HEK293 (cell line): ENCODE measurements at regions not wholly inside any gene's neighbourhood (a gene's known extent, or its start where the extent isn't known, plus 50 kb on each side); places are given as distances from the start of the nearest gene placed in this dataset.

Experiments used
- MZF1 ChIP-seq: fragments of 450-650 bp; formaldehyde crosslinking; IDR thresholded peaks from 2 replicates; pipeline ENCODE4 v1.5.1; 2017; ENCODE audit warnings: missing biosample characterization, missing genetic modification characterization, borderline replicate concordance
- OVOL3 ChIP-seq: fragments of 450-650 bp; formaldehyde crosslinking; IDR thresholded peaks from 2 replicates; pipeline ENCODE4 v1.5.1; 2016; ENCODE audit warnings: missing biosample characterization, missing genetic modification characterization
- TRIM28 ChIP-seq: IDR thresholded peaks from 2 replicates; pipeline ENCODE4 v1.6.1; 2011; ENCODE audit warnings: low read length, control low read depth, borderline replicate concordance
- ZNF391 ChIP-seq: fragments of 450-650 bp; formaldehyde crosslinking; IDR thresholded peaks from 2 replicates; pipeline ENCODE4 v1.5.1; 2016; ENCODE audit warnings: low read depth, missing biosample characterization, missing genetic modification characterization, borderline replicate concordance
- ZNF473 ChIP-seq: fragments of 450-650 bp; formaldehyde crosslinking; IDR thresholded peaks from 2 replicates; pipeline ENCODE4 v1.5.1; 2017; ENCODE audit warnings: missing biosample characterization, missing genetic modification characterization
- ZNF596 ChIP-seq: fragments of 450-650 bp; IDR thresholded peaks from 2 replicates; pipeline ENCODE4 v1.5.0; 2018; ENCODE audit warnings: missing biosample characterization, mild to moderate bottlenecking, missing genetic modification characterization, moderate library complexity
- ZNF768 ChIP-seq: fragments of 450-650 bp; formaldehyde crosslinking; IDR thresholded peaks from 2 replicates; pipeline ENCODE4 v1.5.1; 2018; ENCODE audit warnings: missing biosample characterization, mild to moderate bottlenecking, missing genetic modification characterization
- TF ChIP-seq, protein P1 (sequence below): fragments of 450-650 bp; formaldehyde crosslinking; IDR thresholded peaks from 2 replicates; pipeline ENCODE4 v1.5.1; 2016; ENCODE audit warnings: missing biosample characterization, missing genetic modification characterization
- TF ChIP-seq, protein P2 (sequence below): fragments of 450-650 bp; formaldehyde crosslinking; IDR thresholded peaks from 2 replicates; pipeline ENCODE4 v1.5.1; 2016; ENCODE audit warnings: missing biosample characterization, missing genetic modification characterization
- TF ChIP-seq, protein P3 (sequence below): fragments of 450-650 bp; formaldehyde crosslinking; IDR thresholded peaks from 2 replicates; pipeline ENCODE4 v1.5.1; 2016; ENCODE audit warnings: missing biosample characterization, missing genetic modification characterization
- TF ChIP-seq, protein P4 (sequence below): fragments of 450-650 bp; formaldehyde crosslinking; IDR thresholded peaks from 2 replicates; pipeline ENCODE4 v1.5.1; 2016; ENCODE audit warnings: missing biosample characterization, missing genetic modification characterization
- TF ChIP-seq, protein P5 (sequence below): fragments of 450-650 bp; formaldehyde crosslinking; IDR thresholded peaks from 2 replicates; pipeline ENCODE4 v1.5.1; 2017; ENCODE audit warnings: missing biosample characterization, missing genetic modification characterization
- TF ChIP-seq, protein P6 (sequence below): fragments of 450-650 bp; formaldehyde crosslinking; optimal IDR thresholded peaks from 2 replicates; pipeline ENCODE3; 2016; ENCODE audit warnings: missing biosample characterization, mild to moderate bottlenecking, missing genetic modification characterization
- TF ChIP-seq, protein P7 (sequence below): sonication (generic); formaldehyde crosslinking; IDR thresholded peaks from 2 replicates; pipeline ENCODE4 v1.8.1; 2022; ENCODE audit warnings: mild to moderate bottlenecking, moderate library complexity, missing genetic modification reagents

DNA sequence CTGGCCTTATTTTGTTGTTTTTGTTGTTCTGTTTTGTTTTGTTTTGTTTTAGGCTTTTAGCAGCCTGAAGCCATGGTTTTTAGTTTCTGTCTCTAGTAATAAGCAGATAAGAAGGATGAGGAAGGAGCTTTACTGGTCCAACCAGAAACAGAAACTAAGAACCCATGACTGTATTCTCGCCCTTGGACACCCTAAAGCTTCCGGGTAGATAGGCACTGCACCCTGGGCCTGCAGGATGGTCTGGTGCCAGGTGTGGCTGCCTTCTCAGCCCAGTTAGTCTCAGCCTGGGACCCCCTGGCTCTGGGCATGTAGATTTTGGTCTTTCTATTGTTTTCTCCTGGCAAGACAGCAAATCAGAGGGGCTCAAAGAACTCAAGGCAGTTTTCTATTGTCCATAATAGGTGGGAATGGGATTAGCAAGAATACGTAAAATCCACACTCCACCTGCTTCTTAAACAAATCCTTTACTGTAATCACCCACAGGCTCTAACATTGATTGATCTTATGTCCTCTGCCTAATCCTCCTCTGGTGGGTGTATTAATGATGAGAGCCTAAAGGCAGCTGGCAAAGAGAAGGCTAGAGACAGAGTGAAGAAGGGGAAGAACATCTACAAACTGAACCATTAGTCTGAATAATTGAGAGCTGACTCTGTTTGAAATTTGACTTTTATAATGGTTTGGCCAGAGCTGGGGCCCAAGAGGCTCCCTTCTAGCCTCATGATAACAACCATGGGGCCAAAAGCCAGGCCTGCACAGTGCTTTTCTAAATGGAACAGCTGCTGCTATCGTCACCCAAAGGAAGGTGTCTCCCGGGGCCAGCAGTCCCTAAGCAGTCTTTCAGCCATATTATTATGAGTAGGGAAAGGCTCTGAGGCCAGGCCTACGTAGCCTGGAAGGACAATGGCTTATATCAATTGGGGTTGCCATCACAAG is 106.8 kb upstream of the ATP1A1 start:
- TF ChIP-seq, protein P1, sequence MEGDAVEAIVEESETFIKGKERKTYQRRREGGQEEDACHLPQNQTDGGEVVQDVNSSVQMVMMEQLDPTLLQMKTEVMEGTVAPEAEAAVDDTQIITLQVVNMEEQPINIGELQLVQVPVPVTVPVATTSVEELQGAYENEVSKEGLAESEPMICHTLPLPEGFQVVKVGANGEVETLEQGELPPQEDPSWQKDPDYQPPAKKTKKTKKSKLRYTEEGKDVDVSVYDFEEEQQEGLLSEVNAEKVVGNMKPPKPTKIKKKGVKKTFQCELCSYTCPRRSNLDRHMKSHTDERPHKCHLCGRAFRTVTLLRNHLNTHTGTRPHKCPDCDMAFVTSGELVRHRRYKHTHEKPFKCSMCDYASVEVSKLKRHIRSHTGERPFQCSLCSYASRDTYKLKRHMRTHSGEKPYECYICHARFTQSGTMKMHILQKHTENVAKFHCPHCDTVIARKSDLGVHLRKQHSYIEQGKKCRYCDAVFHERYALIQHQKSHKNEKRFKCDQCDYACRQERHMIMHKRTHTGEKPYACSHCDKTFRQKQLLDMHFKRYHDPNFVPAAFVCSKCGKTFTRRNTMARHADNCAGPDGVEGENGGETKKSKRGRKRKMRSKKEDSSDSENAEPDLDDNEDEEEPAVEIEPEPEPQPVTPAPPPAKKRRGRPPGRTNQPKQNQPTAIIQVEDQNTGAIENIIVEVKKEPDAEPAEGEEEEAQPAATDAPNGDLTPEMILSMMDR (tag by site-specific recombination), result no peak
- TF ChIP-seq TRIM28 (no peak), ZNF768 (tag by site-specific recombination) (no peak), OVOL3 (tag by site-specific recombination) (no peak), MZF1 (tag by site-specific recombination) (no peak), ZNF391 (tag by site-specific recombination) (no peak), ZNF596 (tag by site-specific recombination) (no peak), ZNF473 (tag by site-specific recombination) (no peak)
- TF ChIP-seq, protein P2, sequence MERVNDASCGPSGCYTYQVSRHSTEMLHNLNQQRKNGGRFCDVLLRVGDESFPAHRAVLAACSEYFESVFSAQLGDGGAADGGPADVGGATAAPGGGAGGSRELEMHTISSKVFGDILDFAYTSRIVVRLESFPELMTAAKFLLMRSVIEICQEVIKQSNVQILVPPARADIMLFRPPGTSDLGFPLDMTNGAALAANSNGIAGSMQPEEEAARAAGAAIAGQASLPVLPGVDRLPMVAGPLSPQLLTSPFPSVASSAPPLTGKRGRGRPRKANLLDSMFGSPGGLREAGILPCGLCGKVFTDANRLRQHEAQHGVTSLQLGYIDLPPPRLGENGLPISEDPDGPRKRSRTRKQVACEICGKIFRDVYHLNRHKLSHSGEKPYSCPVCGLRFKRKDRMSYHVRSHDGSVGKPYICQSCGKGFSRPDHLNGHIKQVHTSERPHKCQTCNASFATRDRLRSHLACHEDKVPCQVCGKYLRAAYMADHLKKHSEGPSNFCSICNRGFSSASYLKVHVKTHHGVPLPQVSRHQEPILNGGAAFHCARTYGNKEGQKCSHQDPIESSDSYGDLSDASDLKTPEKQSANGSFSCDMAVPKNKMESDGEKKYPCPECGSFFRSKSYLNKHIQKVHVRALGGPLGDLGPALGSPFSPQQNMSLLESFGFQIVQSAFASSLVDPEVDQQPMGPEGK (tag by site-specific recombination), result no peak
- TF ChIP-seq, protein P3, sequence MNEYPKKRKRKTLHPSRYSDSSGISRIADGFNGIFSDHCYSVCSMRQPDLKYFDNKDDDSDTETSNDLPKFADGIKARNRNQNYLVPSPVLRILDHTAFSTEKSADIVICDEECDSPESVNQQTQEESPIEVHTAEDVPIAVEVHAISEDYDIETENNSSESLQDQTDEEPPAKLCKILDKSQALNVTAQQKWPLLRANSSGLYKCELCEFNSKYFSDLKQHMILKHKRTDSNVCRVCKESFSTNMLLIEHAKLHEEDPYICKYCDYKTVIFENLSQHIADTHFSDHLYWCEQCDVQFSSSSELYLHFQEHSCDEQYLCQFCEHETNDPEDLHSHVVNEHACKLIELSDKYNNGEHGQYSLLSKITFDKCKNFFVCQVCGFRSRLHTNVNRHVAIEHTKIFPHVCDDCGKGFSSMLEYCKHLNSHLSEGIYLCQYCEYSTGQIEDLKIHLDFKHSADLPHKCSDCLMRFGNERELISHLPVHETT (tag by site-specific recombination), result no peak
- TF ChIP-seq, protein P4, sequence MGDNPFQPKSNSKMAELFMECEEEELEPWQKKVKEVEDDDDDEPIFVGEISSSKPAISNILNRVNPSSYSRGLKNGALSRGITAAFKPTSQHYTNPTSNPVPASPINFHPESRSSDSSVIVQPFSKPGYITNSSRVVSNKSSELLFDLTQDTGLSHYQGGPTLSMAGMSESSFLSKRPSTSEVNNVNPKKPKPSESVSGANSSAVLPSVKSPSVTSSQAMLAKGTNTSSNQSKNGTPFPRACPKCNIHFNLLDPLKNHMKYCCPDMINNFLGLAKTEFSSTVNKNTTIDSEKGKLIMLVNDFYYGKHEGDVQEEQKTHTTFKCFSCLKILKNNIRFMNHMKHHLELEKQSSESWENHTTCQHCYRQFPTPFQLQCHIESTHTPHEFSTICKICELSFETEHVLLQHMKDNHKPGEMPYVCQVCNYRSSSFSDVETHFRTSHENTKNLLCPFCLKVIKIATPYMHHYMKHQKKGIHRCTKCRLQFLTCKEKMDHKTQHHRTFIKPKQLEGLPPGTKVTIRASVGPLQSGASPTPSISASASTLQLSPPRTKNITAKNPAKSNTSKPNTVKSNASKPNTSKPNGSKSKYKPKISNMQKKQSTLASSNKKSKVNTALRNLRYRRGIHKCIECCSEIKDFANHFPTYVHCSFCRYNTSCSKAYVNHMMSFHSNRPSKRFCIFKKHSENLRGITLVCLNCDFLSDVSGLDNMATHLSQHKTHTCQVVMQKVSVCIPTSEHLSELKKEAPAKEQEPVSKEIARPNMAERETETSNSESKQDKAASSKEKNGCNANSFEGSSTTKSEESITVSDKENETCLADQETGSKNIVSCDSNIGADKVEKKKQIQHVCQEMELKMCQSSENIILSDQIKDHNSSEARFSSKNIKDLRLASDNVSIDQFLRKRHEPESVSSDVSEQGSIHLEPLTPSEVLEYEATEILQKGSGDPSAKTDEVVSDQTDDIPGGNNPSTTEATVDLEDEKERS (tag by site-specific recombination), result no peak
- TF ChIP-seq, protein P5, sequence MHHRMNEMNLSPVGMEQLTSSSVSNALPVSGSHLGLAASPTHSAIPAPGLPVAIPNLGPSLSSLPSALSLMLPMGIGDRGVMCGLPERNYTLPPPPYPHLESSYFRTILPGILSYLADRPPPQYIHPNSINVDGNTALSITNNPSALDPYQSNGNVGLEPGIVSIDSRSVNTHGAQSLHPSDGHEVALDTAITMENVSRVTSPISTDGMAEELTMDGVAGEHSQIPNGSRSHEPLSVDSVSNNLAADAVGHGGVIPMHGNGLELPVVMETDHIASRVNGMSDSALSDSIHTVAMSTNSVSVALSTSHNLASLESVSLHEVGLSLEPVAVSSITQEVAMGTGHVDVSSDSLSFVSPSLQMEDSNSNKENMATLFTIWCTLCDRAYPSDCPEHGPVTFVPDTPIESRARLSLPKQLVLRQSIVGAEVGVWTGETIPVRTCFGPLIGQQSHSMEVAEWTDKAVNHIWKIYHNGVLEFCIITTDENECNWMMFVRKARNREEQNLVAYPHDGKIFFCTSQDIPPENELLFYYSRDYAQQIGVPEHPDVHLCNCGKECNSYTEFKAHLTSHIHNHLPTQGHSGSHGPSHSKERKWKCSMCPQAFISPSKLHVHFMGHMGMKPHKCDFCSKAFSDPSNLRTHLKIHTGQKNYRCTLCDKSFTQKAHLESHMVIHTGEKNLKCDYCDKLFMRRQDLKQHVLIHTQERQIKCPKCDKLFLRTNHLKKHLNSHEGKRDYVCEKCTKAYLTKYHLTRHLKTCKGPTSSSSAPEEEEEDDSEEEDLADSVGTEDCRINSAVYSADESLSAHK (tag by site-specific recombination), result no peak
- TF ChIP-seq, protein P6, sequence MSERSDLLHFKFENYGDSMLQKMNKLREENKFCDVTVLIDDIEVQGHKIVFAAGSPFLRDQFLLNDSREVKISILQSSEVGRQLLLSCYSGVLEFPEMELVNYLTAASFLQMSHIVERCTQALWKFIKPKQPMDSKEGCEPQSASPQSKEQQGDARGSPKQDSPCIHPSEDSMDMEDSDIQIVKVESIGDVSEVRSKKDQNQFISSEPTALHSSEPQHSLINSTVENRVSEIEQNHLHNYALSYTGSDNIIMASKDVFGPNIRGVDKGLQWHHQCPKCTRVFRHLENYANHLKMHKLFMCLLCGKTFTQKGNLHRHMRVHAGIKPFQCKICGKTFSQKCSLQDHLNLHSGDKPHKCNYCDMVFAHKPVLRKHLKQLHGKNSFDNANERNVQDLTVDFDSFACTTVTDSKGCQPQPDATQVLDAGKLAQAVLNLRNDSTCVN, result no peak
- TF ChIP-seq, protein P7, sequence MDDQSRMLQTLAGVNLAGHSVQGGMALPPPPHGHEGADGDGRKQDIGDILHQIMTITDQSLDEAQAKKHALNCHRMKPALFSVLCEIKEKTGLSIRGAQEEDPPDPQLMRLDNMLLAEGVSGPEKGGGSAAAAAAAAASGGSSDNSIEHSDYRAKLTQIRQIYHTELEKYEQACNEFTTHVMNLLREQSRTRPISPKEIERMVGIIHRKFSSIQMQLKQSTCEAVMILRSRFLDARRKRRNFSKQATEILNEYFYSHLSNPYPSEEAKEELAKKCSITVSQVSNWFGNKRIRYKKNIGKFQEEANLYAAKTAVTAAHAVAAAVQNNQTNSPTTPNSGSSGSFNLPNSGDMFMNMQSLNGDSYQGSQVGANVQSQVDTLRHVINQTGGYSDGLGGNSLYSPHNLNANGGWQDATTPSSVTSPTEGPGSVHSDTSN (CRISPR knock-in tag), result no peak
